Erythroblast (primary cell): ENCODE measurements at regions not wholly inside any gene's neighbourhood (a gene's known extent, or its start where the extent isn't known, plus 50 kb on each side); places are given as distances from the start of the nearest gene placed in this dataset.

Experiments
- GATA1 ChIP-seq: IDR thresholded peaks from 2 replicates; pipeline ENCODE4 v1.6.1; 2011; ENCODE audit warnings: low read depth, mild to moderate bottlenecking, control low read depth, low read length, moderate library complexity
- POLR2A ChIP-seq: IDR thresholded peaks from 2 replicates; pipeline ENCODE4 v1.6.1; 2011; ENCODE audit warnings: mild to moderate bottlenecking, low read length

GRCh38 chr1:185459141-185459540 lies 142.1 kb upstream of the IVNS1ABP start:
- TF ChIP-seq POLR2A, result no peak
- no peak for TF ChIP-seq GATA1
